ENCODE measurements at regions not wholly inside any gene's neighbourhood (a gene's known extent, or its start where the extent isn't known, plus 50 kb on each side); places are given as distances from the start of the nearest gene placed in this dataset.

DNA sequence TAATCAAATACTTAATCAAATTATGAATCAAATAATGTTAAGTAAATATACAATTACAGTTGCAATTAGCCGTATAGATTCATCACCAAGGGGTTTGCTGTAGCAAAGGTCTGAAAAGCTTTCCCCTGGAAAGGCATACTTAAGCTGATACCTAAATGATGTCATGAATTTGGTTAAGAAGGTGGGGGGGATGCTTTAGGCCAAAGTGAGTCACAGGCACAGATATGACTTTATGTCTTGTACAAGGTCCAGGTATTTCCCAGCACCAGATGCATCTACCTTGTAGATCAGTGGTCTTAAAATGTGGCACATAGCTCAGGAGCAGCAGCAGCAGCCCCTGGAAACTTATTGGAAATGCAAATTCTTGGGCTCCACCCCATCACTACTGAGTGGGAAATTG, 557.3 kb upstream of the CDH4 start:
- no peak for DNase-seq (ENCODE audit: low spot score)

DNA sequence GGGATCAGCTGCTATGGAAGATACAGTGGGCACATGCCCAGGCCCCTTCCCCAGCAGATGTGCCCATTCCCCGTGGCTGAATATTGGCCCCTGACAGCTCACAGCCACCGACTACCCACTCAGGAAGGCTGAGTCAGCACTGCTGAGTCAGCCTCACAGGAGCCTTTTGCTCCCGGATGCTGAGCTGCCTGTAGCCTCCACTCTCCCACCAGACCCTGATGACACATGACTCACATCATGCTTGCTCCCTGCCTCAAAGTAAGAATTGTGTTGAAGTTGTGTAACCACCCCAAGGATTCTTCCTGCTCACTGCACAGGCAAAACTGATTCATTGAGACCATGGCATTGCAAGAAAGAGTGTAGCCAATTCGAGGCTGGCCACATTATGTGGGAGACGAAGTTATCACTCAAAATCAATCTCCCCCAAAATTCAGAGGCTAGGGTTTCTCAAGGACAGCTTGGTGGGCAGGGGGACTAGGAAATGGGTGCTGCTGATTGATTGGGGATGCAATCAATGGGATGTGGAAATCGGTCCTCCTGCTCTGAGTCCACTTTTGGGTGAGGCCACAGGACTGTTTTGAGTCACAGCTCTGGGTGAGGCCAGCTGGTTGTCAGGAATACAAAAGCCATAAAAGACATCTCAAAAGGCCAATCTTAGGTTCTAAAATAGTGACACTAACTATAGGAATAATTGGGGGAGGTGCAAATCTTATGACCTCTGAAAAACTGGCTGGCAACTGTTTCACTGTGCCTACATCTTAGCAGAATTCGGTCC, 556.6 kb upstream of the CDH4 start:
- no peak for DNase-seq (ENCODE audit: low spot score)

DNA sequence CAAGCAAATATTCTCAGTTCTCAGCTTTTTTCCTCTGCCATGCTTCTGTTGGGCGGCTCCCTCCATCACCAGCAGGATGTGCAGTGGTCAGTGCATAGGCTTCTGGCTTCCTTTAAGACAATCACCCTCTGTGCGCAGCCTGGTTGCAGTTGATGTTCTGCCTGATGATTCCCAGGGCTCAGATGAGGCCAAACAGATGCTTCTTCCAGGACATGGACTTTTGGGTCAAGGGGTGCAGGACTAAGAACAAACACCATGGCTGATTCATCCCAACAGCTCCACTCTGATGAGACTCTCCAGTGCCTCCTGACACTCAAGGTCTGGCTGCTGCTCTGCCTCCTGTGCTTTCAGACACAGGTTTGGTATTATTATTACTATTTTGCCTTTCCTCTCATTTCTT, 554.8 kb upstream of the CDH4 start:
- no peak for DNase-seq (ENCODE audit: low spot score)

DNA sequence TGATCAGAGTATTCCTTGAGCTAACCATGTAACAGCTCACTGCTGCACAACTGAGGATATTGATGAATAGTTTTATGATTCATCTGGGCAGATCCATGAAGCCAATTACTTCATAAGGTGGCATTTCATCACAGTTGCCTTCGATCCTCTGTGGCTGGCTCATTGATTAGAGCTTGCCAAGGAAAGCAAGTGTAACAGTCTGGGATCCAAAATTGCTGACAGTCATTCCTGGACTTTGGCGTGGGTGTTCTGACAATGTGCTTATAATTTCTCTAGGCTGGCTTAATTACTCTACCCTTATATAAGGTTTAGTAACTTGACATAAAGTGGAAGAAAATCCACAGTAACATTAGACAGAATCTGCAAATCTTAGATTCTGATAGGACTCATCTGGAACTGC, 551.3 kb upstream of the CDH4 start:
- DNase-seq (ENCODE audit: low spot score): no peak

DNA sequence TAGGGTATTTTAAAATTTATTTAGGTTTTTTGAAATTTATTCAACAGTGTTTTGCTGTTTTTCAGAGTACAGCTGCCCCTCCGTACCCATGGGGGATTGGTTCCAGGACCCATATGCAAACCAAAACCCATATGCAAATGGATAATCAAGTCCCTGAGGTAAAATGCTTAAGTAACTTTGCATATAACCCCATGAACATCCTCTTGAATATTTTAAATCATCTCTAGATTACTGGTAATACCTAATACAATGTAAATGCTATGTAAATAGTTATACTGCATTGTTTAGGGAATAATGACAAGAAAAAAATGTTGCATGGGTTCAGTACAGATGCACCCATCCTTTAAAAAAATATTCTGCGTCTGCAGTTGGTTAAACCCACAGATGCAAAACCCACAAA, 547.9 kb upstream of the CDH4 start:
- no peak for DNase-seq (ENCODE audit: low spot score)

DNA sequence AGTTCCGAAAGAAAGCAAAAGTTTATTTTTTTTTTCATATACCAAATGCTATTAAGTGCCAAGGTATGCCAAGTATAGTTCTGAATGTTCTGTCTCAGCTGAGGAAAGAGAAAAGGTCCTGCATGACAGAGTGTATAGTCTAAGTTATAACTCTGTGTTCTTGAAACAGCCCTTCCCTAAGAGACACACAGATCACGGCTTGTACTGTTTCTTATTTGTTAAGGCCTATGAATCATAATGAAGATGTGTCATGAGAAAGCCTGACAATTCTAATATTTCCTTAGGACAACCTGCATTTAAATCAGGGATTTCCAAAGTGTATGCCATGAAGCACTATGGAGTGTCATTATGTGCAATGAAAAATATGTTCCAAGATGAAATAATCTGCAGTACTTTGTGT, 538.7 kb upstream of the CDH4 start:
- DNase-seq (ENCODE audit: low spot score): no peak

DNA sequence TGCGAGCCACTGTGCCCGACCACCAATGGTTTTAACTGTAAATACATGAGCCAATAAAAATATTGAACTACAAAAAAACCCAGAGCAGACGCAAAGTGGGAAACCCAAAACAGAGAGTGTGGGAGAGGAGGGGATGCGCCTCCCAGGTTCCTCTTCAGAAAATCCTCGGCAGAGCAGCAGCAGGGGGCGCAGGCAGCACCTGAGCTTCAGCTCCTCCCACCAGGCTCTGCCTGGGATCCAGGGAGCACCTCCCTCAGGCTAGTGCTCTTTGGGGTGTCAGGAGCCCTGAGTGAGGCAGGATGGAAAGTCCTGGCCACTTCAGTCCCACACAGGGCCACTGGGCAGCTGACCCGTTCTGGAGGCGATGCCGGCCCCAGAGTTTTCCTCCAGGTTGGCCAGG, 536.9 kb upstream of the CDH4 start:
- DNase-seq (ENCODE audit: low spot score): no peak

DNA sequence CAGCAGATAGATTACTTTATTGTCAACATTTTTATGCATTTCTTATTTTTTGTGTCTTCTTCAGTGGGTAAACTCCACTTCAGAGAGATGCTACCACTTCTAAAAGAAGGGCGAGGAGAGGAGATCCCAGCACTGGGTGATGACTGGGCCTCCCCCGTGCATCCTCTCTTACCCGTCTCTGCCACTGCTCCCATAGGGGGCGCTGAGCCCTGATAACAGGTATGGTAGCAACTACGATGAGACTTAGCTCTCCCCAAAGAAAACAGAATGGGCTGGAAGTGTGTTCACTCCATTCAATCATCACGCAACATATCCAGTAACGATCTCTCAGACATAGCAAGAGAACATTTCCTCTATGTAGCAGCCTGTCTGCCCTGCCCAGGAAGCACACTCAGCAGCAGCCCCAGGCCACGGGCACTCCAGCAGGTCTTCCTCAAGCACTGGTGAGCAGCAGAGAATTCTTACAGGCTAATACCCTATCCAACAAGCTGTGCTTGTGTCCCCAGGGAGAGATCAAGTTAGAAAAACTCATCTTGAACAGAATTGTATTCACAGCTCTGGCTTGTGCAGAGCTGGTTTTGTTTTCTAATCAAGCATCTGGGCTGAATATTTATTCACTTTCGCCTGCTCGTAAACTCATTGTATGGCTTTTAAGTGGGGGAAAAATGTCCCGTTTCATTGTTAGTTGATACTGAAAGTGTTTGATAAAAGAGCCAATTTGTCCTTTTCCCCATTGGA, 533.1 kb upstream of the CDH4 start:
- no peak for DNase-seq (ENCODE audit: low spot score)

DNA sequence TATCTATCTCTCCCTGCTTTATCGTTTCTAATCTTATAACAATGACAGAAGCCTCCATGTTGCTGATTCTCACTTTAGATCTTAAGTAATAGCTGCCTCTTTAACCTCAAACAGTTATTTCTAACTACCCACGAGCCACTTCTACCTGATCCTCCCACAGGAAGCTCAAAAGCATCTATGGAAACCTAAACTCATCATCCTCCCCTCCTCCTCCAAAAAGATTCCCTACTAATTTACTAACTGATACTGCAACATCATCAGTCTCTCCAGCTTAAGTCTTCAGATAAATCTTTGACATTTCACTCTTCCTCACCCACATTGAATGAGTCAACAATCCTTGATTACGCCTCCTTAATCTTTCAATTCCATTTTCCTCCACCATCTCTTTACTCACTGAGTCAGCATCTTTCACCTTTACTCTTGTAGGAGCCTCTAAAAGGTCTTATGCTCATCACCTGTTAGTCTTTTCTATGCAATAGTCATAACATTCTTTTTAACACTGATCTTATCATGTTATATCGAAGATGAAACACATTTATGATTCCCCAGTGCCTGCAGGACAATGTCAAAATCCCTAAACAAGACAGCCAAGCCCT, 526.7 kb upstream of the CDH4 start:
- DNase-seq (ENCODE audit: low spot score): no peak

DNA sequence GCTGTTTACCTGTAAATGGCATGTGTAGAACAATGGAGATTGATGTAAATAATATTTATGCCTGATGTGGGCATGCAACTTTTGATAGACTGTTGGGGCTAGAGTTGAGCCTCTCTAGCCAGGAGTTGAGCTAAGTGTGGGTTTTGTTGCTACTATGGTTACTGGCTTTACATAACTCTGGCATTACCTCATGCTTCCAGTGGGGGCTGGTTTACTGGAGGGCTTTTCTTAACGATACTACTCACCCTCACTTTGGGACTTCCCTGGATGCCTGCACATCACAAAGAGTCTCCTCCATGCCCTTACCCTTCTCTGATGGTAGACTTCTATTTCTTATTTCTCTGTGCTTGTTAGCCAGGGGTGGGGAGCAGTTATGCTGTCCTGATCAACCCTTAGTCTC, 524.6 kb upstream of the CDH4 start:
- no peak for DNase-seq (ENCODE audit: low spot score)

DNA sequence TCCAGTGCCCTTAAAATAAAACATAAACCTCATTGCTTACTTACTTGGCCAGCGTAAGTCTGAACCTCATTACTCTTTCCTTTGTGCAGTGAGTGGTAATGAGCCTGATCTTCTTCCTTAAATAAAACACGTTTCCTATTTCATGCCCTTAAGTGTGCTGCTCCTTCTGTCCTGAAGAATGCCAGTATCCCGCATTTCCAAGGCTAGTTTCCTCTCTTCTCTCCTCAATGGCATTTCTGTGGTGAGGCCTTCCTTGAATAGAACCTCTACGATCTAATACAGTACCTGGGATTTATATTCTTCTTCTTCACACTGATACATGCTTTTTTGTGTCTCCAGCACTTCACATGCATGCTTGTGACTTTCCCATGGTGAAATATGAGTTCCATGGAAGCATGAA, 523.4 kb upstream of the CDH4 start:
- no peak for DNase-seq (ENCODE audit: low spot score)

DNA sequence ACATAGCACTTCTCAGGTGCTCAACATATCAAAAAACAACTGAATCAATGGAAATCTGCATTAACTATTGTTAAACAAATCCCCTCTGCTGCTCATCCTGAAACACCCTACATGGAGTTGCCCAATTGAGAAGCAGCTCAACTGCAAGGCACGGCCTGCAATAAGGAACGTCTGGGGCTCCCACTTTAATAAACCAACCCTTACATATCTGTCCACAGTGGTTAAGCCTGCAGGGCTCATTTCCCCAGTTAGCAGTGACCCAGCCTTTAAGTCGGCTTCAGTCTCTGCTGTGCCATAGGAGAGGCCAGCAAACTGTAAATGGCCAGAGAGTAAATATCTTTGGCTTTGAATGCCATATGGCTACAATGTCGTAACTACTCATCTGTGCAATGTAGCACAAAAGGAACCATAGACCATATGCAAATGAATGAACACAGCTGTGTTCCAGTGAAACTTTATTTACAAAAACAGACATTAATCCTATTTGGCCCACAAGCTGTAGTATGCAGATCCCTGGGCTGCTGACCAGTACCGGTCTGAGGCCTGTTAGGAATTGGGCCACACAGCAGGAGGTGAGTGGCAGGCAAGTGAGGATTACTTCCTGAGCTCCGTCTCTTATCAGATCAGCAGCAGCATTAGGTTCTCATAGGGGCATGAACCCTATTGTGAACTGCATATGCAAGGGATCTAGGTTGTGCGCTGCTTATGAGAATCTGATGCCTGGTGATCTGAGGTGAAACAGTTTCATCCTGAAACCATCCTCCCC, 522.7 kb upstream of the CDH4 start:
- DNase-seq (ENCODE audit: low spot score): no peak

DNA sequence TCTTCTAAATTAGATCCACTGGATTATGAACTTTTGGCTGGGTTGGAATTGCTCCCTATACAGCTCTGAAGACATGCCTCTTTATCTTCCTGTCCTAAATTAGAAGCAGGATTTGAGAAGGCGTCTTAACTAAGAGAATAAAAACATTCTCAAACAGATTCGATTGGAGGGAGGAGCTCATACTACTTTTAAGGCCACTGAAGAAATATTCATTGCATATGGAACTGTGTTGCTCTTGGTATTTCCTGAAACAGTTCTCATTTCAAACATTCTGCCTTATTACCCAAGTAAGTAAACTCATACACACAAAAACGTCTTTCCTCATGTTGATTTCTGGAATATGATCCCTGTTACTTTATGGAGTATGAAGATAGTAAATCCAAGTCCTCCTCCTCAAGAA, 519.7 kb upstream of the CDH4 start:
- DNase-seq (ENCODE audit: low spot score): no peak

DNA sequence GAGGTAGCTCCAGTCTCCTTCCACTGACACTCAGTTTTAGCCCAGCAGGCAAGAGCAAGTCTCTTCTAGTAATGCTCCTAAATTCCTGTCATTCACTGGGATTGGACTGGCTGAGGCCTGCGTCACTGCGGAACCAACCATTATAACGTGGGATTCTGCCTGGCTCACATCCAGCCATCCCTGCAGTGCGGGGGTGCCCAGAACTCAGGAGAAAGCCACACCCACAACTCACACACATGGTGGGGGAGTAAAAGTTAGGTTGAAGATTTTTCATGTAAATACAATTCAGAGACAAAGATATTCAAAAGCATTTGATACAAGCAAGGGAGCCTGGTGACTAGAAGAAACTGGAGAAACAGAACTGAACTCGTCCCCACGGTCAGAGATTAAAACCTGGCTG, 504.0 kb upstream of the CDH4 start:
- DNase-seq (ENCODE audit: low spot score): no peak

DNA sequence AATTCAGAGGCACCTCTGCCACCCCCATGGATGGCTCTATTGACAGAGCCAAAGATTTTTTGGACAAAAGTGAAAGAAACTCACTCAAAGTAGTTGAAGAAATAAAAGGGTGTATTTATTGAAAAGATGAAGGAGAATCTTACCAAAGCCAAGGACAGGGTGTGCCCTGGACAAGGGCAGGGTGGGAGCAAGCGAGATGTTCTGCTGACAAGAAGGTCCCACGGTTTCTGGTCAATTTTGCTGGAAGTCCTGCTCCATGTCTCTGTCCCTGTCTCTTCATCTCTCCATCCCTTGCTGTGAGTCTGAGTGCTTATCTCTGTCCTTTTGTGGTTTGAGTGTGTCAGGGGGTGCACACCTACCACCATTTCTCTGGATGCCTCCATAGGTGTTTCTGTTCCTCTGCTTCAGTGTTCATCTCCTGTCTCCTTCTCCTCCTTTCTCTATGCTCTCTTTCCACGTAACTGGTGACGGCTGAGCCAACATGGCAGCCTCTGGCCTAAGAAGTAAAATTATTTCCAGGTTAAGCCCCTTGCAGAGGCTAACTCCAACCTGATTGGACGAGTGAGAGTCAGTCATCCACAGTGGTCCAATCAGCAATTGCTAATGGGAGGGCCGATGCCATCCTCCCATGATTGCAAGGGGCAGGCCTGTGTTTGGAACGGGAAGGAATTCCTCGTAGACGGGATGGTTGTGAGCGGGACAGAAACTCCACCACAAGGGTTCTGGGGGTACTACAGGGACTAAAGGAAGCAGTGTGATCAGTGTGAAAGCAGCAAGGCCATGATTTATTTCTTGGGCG, 502.1 kb upstream of the CDH4 start:
- no peak for DNase-seq (ENCODE audit: low spot score)

DNA sequence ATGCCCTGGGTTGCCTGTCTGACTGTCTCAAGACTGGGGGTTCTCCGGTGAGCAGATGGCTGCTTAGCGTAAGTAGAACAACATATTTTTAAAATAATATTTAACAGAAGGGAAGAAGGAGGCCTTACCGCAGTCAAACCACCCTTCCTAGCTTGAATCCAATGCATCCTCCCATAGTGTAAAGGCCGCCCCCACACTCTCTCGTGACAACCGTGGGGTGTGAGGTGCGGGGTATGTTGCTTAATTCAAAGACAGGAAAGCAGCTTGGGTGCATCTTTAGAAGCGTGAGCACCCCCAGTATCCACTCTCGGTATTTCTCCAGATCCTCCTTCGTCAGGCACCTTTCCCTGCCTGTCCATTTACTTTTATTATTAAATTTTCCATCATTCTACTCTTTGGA, 501.2 kb upstream of the CDH4 start:
- no peak for DNase-seq (ENCODE audit: low spot score)

DNA sequence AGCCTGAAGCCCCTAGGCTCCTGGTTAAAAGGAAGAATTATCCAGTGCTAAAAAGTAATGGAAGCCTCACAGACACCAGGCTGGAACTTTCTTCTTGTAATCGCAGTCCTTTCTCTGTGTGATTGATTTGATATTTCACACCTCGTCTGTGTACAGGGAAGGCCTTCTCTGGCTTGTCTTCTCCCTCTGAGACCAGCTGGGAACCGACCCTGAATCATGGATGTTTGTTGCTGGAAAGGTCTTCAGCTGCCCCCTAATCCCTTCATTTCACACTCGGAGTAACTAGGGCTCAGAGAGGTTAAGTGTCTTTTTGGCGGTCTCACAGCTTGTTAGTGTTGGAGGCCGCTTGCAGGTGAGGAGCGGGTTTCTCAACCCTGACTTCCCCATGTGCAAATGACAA, 500.2 kb upstream of the CDH4 start:
- DNase-seq (ENCODE audit: low spot score): no peak

DNA sequence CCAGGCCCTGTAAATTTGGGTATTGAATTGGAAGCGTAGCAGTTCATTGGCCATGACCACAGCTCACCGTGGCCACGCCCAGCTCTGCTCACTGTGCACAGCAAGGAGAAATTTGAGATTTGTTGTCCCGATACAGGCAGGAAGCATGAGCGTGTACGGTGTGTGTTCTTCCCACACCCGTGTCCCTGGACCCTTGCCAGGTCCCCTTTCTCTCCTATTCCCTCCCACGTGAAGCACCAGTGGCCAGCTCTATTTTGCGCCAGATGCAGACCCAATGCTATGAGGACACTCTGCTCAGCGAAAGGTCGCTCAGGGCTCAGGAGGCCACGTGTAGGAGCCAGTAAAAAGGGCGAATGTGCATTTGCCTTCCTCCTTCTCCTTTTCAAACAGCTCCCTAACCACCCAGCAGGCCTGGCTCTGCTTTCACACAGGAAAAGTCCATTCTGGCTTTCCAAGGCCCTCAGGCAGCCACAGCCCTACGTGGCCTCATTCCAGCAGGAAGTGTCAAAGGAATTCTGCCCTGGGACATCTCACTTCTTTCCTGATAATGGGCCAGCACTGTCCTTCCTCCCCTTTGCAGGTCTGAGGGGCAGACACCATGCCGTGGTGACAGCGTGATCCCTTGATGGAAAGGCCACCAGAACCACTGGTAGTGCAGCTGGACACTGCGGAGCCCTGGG, 499.2 kb upstream of the CDH4 start:
- no peak for DNase-seq (ENCODE audit: low spot score)

DNA sequence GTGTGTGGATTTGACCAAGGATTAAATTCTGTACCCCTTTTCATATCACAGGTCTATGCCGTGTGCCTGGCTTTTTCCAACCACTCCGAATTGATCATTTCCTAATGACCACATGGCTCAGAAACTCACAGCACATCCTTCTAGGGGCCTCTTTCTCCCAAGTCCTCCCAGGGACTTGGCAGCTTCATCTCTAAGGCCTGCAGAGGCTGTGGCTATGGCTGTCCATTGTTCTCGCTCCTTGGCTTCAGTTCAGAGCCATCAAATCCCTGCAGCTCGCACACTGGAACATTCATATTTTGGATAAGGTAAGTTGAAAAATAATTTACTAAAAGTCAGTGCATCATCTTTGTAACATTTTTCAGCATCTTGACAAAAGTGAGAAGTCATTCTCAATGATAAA, 497.2 kb upstream of the CDH4 start:
- DNase-seq (ENCODE audit: low spot score): no peak

DNA sequence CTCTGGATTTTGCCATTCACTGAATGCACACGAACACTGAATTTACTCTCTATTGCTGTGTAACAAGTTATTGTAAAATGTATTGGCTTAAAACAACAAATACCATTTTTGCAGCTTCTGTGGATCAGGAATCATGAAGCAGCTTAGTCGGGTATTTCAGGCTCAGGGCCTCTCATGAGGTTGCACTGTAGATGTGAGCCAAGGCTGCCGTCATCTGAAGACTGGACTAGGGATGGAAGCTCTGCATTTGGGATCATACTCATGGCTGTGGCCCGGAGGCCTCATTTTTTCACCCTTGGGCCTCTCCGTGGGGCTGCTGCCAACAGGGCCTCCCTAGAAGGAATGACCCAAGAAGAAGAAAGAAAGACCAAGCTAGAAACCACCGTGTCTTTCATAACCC, 492.4 kb upstream of the CDH4 start:
- no peak for DNase-seq (ENCODE audit: low spot score)

DNA sequence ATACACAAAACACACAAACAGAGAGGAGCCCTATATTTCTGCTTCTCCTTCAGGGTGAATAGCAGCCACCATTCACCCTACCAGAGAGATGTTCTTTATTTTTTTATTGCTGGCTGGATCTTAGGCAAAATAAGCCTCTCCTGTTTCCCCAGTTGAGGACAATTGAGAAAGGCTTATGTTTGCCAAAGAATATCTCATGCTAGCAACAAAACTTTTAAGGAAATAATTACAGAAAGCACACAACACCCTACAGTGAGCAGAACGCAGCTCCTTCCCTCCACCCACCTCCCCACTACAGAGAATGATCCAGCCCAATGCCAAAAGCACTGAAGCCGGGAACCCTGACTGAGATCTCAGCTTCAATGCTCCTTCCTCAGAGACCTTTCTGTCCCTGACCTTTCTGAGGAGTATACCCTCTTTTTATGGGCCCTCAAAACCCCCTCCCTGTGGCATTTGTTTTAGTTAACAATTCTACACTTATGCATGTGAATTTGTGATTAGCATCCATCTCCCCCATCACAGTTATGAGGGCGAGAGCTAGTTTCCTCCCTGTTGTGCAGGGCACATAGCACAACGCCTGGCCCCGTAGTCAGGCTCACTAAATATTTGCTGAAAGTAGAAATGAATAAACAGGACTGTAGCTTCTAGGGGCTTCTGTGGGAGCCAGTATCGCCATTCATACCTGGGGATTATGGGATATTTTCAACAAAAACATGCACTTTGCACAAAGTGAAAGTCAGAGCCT, 491.6 kb upstream of the CDH4 start:
- DNase-seq (ENCODE audit: low spot score): no peak
